SKM-1 treated with dmso at 0.1 percent for 144 hours (cell line): ENCODE measurements at regions not wholly inside any gene's neighbourhood (a gene's known extent, or its start where the extent isn't known, plus 50 kb on each side); places are given as distances from the start of the nearest gene placed in this dataset.

Experiments used
- DNase-seq: peaks from one replicate; lab custom pipeline; 2025; ENCODE audit not compliant: unreplicated experiment; lab: John Stamatoyannopoulos, UW

DNA sequence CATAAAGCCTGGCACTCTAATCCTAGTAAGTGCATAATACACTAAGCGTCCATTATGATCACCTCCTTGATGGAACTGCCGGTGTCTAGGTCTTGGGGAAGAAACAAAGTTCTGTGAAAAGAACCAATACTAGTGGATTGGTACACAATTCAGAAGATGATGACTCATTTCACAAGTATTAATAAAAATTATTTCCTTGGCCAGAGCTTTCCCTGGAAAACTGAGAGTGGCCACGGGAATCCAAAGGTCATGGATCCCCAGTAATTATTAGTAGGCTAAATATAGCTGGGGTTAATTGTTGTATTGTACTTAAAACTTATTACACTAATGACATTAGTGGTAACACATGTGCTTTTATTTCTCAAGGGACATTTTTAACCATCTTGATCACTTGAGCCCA is 808.0 kb upstream of the NR2F2 start:
- no peak for DNase-seq

DNA sequence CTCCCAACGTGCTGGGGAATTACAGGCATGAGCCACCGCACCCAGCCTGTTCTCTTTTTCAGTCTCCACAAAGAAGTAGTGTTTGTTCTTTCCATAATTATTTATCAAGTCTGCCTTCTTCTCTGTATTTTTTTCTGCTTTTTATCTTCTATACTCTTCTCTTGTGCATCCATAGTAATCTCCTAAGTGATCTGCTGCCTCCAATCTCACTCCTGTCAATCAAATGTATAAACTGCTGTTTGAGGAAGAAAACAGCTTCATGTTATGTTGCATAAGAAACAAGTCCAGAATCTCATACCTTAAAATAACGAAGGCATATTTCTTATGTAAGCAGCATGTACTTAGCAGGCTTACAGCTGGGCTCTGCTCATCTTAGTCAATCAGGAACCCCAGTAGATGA is 801.6 kb upstream of the NR2F2 start:
- no peak for DNase-seq

DNA sequence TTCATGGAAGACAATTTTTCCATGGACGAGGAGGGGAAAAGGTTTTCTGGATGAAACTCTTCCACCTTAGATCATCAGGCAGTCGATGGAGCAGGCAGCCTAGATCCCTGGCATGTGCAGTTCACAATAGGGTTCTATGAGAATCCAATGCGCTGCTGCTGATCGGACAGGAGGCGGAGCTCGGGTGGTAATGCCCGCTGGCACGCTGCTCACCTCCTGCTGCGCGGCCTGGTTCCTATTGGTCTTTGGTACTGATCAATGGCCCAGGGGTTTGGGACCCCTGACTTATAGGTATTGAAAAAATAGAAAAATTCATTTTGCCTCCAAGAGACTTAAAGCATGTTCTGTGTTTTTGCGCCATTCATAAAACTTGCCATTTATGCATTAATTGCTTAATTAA is 793.9 kb upstream of the NR2F2 start:
- no peak for DNase-seq

DNA sequence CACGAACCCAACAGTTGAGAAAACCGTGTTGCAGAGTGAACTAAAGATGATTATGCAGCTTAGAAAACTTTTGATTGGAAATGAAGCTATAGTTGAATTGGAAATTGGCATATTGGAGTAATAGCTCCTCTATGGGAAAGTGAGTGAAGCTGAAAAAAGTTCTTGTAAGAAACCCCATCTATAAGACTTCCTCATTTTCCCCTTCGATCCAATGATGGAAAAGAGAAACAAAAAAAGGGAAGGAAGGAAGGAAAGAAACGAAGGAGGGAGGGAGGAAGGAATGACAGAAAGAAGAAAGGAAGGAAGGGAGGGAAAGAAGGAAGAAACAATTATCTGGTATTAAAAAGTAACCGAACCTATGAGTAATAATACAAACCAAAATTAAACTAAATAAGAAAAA is 791.8 kb upstream of the NR2F2 start:
- DNase-seq, result no peak

DNA sequence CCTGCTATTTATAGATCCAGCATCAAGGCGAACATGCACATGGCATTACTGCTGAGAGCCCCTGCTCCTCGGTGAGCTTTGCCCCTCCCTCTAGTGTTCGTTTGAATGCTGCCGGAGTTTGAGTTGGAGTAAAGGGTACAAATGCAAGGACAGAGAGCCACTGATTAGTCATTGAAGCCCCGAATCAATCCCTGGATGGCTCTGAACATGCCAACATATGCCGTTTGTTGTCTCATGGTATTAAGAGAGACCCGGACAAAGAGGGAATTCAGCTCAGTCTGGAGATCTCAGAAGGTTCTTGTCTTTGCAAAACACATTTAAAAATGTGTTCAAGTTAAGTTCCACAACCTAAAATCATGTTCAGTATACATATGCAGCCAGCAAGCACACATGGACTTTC is 789.2 kb upstream of the NR2F2 start:
- no peak for DNase-seq

DNA sequence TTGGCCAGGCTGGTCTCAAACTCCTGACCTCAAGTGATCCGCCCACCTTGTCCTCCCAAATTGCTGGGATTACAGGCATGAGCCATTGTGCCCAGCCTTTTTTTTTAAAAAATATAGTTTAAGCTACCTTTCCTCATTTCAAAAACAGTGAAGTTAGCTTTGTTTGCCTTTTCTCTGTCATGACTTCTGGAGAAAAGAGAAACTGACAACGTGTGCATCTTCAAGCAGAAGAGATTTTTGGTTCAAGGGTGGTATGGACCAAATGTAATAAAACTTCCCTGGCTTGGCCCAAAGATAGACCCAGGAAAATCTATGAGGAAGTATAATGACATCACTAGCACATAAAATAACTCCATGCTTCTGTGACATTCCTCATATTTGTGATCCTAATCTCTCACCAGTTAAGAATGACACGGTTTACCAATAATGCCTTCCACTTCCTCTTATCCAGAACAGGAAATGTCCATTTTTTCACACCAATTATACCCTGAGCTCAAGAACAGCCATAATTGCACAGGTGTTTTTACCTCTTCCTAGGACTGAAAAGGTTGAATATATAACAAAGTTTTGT is 781.2 kb upstream of the NR2F2 start:
- no peak for DNase-seq

DNA sequence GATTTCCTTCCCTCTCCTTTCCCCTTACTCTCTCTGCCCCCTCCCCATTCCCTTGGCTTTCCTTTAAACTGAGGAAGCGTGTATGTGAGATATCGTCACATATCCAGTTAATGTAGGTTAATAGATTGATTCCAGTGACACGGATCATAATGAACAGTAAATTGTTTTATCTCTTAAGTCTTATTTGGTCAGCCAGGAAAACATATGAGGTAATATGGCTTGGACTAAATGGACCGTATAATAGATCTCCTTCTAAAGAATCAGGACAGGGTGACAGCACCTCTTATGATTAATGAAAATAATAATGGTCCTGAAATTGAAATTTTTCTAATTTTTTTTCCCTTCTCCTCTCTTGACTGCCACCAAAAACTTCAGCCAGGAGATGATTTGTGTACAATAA is 779.8 kb upstream of the NR2F2 start:
- DNase-seq, result no peak

DNA sequence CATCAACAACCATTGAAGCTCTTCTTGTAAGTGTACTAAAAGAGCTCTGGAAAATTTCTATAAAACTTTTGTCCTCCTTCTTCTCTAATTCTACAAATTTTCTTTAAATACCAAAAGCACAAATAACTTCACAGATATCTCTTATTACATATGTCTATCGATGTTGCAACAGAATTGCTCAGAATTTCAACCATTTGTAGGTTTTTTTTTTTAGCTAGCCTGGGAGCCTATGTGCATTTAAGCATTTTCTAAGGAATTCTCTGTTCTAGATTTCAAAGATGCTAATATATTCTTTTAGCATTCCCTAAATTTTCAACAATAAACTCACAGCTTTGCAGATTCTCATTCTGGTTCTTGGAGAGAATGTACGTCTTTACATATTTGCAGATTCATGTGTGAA is 774.3 kb upstream of the NR2F2 start:
- no peak for DNase-seq

DNA sequence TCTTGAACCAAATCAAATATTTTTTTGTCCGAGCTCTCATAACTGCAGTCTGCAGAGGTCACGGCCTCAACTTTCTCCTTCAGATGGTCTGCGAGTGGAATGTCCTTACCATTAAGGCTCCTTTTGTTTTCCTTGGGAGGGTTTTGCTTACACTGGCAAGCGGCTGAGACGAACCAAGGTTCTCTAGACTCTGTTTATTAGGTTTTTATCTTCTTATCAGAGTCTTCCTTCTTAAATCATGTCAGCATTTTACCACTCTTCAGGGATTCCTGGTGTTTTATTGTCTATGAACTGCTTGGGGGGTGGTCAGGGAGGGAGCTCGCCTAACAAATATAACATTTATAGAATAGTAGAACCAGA is 773.7 kb upstream of the NR2F2 start:
- DNase-seq, result no peak

DNA sequence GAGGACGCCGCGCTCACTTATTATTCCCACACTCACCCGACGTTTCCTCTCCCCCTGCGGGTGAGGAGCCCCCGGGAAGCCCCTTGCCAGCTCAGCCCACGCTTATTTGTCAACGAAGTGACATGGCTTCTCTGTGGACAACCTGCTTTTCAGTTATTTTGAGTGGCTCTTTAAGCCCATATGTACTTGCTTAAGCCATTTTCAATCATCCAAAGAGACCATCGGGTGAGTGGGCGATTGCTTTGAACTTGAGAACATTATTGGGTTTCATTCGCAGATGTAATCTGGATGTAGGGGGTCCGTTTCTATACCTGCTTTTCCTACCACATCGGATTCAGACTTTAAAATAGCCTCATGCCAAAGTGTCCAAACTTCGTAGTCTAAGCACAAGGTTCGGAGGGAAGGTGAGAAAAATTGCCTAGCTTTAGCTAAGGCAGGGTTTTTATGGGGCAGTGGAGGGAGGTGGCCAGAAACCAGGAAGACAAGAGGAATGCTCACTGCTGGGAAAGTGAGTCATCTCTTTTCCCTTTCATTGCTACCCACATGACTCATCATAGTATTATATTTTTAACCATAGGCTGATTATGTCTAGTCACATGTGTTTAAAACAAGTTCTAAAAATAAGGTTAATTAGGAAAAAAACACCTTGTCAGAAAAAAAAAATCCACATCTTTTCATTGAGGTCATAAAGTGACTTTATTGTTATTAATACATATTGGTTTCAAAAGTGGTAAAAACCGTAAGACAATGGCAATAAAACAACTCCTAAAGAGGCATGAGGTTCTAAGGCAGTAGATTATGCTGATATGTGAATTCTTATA is 773.1 kb upstream of the NR2F2 start:
- DNase-seq, result no peak

DNA sequence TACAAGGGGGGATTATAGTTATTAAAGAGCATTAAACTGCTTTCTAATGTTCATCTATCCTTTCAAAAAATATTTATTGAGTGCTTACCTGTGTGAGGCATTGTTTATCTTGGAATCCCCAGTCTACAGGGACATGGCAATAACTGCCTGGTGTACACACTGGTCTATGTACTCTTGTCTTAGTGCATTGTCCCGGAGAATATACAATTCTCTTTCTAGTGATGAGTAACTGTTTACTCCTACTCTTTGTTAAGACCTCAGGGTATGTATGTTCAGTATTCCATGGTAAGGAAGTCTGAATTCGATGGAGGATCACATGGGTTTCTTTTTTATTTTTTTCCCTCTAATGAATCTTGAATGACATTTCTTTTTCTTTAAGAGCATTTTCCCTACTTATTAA is 772.4 kb upstream of the NR2F2 start:
- no peak for DNase-seq

DNA sequence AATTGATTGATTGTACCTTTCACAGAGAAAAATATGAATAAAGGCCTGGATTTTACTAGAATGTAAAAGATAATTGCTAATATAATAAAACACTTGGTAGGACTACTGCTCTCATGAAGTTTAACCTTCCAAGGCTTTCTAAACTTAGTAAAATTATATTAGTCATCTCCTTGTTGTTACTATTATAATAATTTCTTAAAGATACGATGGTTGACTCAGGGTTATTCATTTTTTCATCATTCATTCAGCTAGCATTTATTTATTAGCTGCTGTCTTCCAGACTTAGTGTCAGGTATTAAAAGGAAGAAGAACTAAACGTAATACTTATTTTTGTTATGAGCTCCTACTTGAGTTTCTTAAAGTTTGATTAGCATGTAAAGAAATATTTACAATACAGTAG is 771.6 kb upstream of the NR2F2 start:
- no peak for DNase-seq

DNA sequence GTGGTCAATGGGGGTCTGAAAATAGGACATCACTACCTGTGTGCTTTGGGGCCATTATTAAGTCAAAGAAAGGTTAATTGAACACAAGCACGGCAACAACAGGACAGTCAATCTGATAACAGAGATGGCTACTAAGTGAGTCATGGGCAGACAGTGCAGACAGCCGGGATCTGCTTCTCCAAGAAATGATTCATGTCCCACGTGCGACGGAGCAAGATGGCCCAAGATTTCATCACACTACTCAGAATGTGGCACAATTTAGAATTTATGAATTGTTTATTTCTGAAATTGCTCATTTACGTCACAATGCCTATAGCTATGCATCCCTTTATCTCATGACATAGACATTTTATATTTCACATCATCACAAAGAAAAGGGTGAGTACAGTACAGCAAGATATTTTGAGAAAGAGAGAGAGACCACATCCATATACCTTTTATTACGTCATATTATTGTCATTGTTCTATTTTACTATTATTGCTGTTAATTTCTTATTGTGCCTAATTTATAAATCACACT is 770.6 kb upstream of the NR2F2 start:
- DNase-seq, result no peak

DNA sequence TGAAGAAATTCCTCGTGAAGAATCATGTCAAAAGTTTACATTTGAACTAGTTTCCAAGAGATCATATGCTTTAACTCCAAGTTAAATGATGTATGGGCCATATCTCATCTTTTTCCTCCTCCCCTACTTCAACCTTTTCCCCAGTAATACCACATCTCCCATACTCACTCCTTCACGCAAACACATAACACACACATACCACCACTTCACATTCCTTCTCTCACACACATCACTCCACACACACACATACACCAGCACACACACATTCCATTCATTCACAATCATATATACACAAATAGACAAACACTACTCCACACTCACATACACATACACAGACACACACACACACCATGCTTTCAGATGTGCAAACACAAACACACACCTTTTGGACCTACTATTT is 769.0 kb upstream of the NR2F2 start:
- DNase-seq, result no peak

DNA sequence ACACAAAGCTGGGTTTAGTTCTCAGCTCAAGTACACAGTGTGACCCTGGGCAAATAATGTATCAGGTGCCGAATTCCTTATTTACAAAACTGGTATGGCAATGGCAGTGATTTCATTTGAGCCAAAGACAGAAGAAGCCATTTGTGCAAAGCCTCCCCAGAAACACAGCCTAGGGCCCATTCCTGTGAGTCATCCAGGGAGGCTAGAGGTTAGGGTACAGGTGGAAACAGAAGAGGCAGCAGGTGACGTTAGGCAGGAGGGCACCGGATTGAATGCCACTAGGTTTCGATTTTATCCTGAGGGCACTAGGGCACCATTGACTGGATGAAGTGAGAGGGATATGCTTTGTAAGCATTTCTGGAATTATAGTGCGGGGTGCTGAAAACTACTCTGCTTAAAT is 766.9 kb upstream of the NR2F2 start:
- no peak for DNase-seq

DNA sequence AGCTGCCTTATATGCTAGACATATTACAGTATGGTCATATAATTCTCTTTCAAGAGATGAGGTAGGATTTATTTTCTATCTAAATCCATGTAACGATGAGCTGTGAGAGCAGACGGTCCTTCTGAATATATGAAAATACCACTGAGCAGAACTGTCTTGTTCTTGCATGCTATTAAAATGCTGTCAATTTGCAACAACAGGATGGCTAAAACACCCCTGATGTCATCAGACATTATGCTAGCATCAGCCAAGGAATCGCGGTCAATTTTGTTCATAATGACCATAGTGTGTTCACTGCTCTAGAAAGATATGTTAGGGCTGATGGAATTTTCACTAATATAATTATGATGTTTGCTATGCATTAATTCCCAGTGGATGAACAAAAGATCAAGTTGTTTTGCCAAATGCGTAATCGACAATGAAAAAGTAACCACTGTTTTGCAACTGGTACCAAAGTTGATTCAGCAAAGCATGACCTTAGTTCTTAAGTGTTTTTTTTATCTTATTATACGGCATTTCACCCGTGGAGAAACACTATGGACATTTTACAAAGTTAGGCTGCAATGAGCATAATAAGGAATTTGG is 765.4 kb upstream of the NR2F2 start:
- DNase-seq, result no peak

DNA sequence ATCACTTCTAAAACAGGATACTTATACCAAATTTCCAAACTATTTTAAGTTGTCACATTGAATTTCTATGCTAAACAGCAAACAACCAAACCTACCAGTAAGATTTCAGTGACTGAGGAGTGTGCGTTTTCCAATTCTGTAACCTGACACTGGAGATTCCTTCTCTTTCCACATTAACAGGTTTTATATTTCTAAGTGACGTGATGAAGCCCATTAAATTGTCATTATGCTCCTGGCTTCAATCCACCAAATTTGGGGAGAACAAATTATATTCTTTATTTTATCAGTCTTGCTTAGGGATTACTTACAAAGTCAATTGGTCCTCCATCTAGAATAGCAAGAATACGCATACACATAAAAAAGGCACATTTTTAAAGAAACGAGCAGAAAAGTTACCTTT is 764.8 kb upstream of the NR2F2 start:
- DNase-seq, result no peak

DNA sequence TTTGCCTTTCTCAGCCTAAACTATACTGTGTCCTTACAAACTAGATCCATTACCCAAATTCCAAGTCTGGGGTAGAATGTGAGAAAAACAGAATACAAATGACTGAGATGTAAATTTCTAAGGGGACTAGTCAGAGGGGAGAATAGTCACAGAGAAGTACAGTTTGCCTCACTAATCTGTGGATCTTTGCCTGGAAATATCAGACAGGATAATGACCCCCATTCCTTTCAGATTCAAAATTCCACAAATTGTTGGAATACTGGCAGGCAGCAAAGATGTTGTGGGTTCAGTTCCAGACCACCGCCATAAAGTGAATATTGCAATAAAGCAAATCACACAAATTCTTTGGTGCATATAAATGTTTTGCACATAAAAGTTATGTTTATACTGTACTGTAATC is 762.8 kb upstream of the NR2F2 start:
- DNase-seq, result no peak

DNA sequence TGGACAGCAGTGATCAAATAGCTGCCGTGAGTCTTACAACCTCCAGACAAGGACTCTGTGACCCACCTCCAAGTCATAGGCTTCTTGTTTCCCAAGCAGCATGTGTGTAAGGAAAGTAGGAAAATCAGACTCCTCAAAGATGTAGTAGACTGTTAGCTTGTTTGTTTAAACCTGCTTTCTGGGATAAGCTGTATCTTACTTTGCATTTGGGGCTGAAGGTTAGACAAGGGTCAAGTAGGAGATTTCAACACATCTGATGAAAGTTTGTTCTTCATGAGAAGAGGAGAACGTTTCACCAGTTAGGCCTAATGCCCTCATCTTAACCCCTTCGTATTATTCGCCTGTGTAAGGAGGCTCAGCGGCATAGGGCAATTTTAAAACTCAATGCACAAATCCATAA is 756.4 kb upstream of the NR2F2 start:
- no peak for DNase-seq

DNA sequence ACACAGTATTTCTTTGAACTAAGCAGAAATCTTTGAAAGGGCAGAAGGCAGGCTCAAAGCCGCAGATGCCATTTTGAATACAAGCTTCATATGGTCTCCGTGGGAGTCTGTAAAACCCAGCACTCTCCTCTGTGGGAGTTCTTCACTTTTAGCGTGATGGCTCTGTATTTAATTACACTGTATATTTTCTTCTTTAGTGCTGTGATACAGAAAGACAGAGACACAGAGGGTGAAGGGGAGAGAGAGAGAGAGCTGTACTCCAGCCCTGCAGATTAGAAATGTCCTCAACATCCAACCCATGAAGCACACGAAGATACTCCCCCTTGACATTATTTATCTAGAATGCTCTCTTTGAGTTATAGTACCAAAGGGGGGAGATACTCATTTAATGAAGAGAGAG is 752.6 kb upstream of the NR2F2 start:
- DNase-seq, result no peak

DNA sequence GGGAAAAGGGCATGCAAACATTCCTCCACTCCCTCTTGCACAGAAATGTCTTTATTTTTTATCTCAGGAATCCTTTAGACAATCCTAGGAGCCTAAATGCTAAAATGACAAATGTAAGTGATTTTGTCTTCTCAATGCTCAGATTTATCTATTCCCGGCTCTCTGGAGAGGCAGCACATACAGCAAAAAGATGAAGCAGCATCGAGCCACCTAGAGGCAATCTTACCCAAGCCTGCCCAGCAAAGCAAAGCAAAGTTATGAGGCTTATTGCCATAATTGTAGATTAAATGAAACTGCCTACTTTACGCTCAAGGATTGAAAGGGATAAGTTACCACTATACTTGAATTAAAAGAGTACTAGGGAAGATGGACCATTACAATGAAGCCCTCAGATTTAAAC is 750.4 kb upstream of the NR2F2 start:
- no peak for DNase-seq

DNA sequence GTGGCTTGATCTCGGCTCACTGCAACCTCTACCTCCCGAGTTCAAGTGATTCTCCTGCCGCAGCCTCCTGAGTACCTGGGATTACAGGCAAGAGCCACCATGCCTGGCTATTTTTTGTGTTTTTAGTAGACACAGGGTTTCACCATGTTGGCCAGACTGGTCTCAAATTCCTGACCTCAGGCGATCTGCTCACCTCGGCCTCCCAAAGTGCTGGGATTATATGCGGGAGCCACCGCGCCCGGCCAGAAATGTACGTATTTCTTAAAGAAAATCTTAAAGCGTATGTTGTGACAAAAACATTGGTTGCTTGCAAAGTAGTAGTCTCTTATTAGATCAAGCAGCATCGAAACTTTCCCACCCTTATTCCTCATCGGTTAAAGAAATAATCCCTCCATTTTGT is 748.9 kb upstream of the NR2F2 start:
- DNase-seq, result no peak

DNA sequence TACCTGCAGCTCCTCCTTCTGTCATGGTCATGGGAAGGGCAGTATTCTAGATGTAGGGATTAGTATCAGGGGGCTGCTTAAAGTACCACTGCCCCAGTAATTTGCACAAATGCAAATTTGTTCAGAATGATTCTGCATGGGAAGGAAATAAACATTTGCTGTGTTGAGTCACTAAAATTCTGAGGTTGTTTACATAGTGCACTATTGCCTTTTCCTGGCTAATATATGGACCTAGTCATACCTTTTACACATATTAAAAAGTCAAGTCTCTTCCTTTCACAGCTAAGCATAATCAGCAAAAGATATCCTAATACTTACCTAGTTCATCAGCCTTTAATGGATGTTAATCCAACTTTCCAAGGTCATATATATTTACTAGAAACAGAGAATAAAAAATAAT is 746.4 kb upstream of the NR2F2 start:
- DNase-seq, result no peak
